WTC11 (cell line): ENCODE measurements at regions not wholly inside any gene's neighbourhood (a gene's known extent, or its start where the extent isn't known, plus 50 kb on each side); places are given as distances from the start of the nearest gene placed in this dataset.

Experiments
- ATAC-seq: fragments of 200-7000 bp; cut with Tn5 transposase; 2 replicates; pipeline ENCODE4 v1.10.0; 2021; ENCODE audit warnings: mild to moderate bottlenecking, moderate library complexity
- CTCF ChIA-PET: fragments of 300-600 bp; sonication (Branson Sonifier 250); formaldehyde crosslinking; loops from one replicate; lab custom pipeline; 2021; ENCODE audit warnings: antibody characterized with exemption; lab: Charles Lee
- POLR2A ChIA-PET: fragments of 350-600 bp; sonication (Branson Sonifier 250); formaldehyde crosslinking; loops from one replicate; lab custom pipeline; 2021; ENCODE audit warnings: antibody characterized with exemption; lab: Charles Lee
- DNase-seq: peaks from one replicate; pipeline ENCODE4 v3.0.0; 2021; ENCODE audit warnings: low spot score
- H3K27ac Mint-ChIP-seq: 2 replicates; pipeline ENCODE4 v1.8.0; 2021; ENCODE audit warnings: mixed read lengths
- H3K27me3 Mint-ChIP-seq: 2 replicates; pipeline ENCODE4 v1.8.0; 2021; ENCODE audit warnings: low read depth, mild to moderate bottlenecking, moderate library complexity, mixed read lengths
- H3K36me3 Mint-ChIP-seq: 2 replicates; pipeline ENCODE4 v1.8.0; 2021; ENCODE audit warnings: mixed read lengths
- H3K4me1 Mint-ChIP-seq: 2 replicates; pipeline ENCODE4 v1.8.0; 2022; ENCODE audit warnings: mixed read lengths
- H3K4me3 Mint-ChIP-seq: 2 replicates; pipeline ENCODE4 v1.8.0; 2021; ENCODE audit warnings: mild to moderate bottlenecking, moderate library complexity, mixed read lengths
- H3K9me3 Mint-ChIP-seq: 2 replicates; pipeline ENCODE4 v1.8.0; 2021; ENCODE audit warnings: mixed read lengths
- ELF4 ChIP-seq: sonication (generic); formaldehyde crosslinking; IDR thresholded peaks from 2 replicates; pipeline ENCODE4 v1.8.1; 2022; ENCODE audit warnings: low read depth, mild to moderate bottlenecking, moderate library complexity, missing genetic modification reagents
- ESRRA ChIP-seq: sonication (generic); formaldehyde crosslinking; IDR thresholded peaks from 2 replicates; pipeline ENCODE4 v1.8.1; 2022; ENCODE audit warnings: mild to moderate bottlenecking, missing genetic modification reagents, borderline replicate concordance
- GABPB1 ChIP-seq: sonication (generic); formaldehyde crosslinking; IDR thresholded peaks from 2 replicates; pipeline ENCODE4 v1.8.1; 2023; ENCODE audit warnings: mild to moderate bottlenecking, missing genetic modification reagents
- GRHL2 ChIP-seq: fragments of 250-450 bp; sonication (Bioruptor Pico); IDR thresholded peaks from 2 replicates; pipeline ENCODE4 v1.8.0; 2022; ENCODE audit warnings: mild to moderate bottlenecking, moderate library complexity; ENCODE audit not compliant: insufficient replicate concordance, severe bottlenecking
- GTF2I ChIP-seq: fragments of 250-450 bp; sonication (Bioruptor Pico); conservative IDR thresholded peaks from 2 replicates; pipeline ENCODE4 v1.4.0; 2021; ENCODE audit warnings: mild to moderate bottlenecking
- KAT7 ChIP-seq: sonication (generic); formaldehyde crosslinking; IDR thresholded peaks from 2 replicates; pipeline ENCODE4 v1.8.1; 2023; ENCODE audit warnings: missing genetic modification reagents, mild to moderate bottlenecking, borderline replicate concordance
- NFATC4 ChIP-seq: fragments of 250-450 bp; sonication (Bioruptor Pico); IDR thresholded peaks from 2 replicates; pipeline ENCODE4 v1.9.0; 2021; ENCODE audit warnings: mild to moderate bottlenecking
- NFYB ChIP-seq: sonication (generic); formaldehyde crosslinking; conservative IDR thresholded peaks from 2 replicates; pipeline ENCODE4 v1.8.0; 2022; ENCODE audit warnings: low read depth, missing genetic modification reagents
- NR1H2 ChIP-seq: sonication (generic); formaldehyde crosslinking; IDR thresholded peaks from 2 replicates; pipeline ENCODE4 v1.9.0; 2021; ENCODE audit warnings: mild to moderate bottlenecking, moderate library complexity, missing genetic modification reagents
- ZBTB21 ChIP-seq: sonication (generic); formaldehyde crosslinking; IDR thresholded peaks from 2 replicates; pipeline ENCODE4 v1.8.1; 2023; ENCODE audit warnings: mild to moderate bottlenecking, missing genetic modification reagents, borderline replicate concordance
- ZNF263 ChIP-seq: sonication (generic); formaldehyde crosslinking; IDR thresholded peaks from 2 replicates; pipeline ENCODE4 v1.8.1; 2022; ENCODE audit warnings: low read depth, mild to moderate bottlenecking, moderate library complexity, missing genetic modification reagents
- ZNF317 ChIP-seq: sonication (generic); formaldehyde crosslinking; IDR thresholded peaks from 2 replicates; pipeline ENCODE4 v1.8.1; 2023; ENCODE audit warnings: low read depth, mild to moderate bottlenecking, moderate library complexity, missing genetic modification reagents, borderline replicate concordance
- ZNF671 ChIP-seq: fragments of 250-450 bp; sonication (Bioruptor Pico); IDR thresholded peaks from 2 replicates; pipeline ENCODE4 v1.8.0; 2021; ENCODE audit warnings: mild to moderate bottlenecking
- TF ChIP-seq, protein P1 (sequence below): sonication (generic); formaldehyde crosslinking; IDR thresholded peaks from 2 replicates; pipeline ENCODE4 v1.8.1; 2022; ENCODE audit warnings: missing genetic modification reagents, borderline replicate concordance
- TF ChIP-seq, protein P2 (sequence below): sonication (generic); formaldehyde crosslinking; IDR thresholded peaks from 2 replicates; pipeline ENCODE4 v1.8.1; 2023; ENCODE audit warnings: mild to moderate bottlenecking, missing genetic modification reagents
- TF ChIP-seq, protein P3 (sequence below): sonication (generic); formaldehyde crosslinking; IDR thresholded peaks from 2 replicates; pipeline ENCODE4 v1.8.0; 2022; ENCODE audit warnings: mild to moderate bottlenecking, missing genetic modification reagents
- TF ChIP-seq, protein P4 (sequence below): sonication (generic); formaldehyde crosslinking; IDR thresholded peaks from 2 replicates; pipeline ENCODE4 v1.8.0; 2022; ENCODE audit warnings: mild to moderate bottlenecking, missing genetic modification reagents
- TF ChIP-seq, protein P5 (sequence below): sonication (generic); formaldehyde crosslinking; IDR thresholded peaks from 2 replicates; pipeline ENCODE4 v1.8.1; 2022; ENCODE audit warnings: low read depth, mild to moderate bottlenecking, moderate library complexity, missing genetic modification reagents, borderline replicate concordance
- TF ChIP-seq, protein P6 (sequence below): sonication (generic); formaldehyde crosslinking; IDR thresholded peaks from 2 replicates; pipeline ENCODE4 v1.8.1; 2023; ENCODE audit warnings: mild to moderate bottlenecking, missing genetic modification reagents, moderate library complexity

DNA sequence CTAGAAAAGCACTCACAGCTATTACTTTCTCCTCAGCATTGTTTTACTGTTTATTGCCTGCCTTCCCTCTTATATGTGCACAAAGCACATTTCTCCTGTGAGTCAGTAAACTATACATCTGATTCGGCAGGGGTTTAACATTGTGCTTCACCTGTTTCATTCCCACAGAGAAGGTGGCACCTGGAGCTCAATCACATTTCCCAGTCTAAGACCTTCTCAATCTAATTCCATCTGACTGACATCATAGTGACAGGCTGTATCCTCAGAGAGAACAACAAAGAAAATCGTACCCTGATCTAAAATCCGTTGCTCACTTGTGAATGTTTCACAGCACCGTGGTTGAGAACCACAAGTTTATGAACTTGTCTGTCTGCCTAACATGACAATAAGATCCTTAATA lies 92.4 kb upstream of the CAST start:
- ChIA-PET CTCF (no interaction called here), POLR2A (no interaction called here)
- ATAC-seq = no peak
- no peak for DNase-seq
- Mint-ChIP-seq H3K4me3 (no peak overlapping the region), H3K27me3 (peaks cover 3% of the 10 kb centered on the region; the same call in 1 of the 2 replicates), H3K4me1 (peaks cover 9% of the 10 kb centered on the region), H3K36me3 (no peaks in the 10 kb centered on the region), H3K27ac (no peak overlapping the region), H3K9me3 (no peaks in the 10 kb centered on the region)
- TF ChIP-seq ELF4 (CRISPR knock-in tag) = no peak
- TF ChIP-seq, protein P1, sequence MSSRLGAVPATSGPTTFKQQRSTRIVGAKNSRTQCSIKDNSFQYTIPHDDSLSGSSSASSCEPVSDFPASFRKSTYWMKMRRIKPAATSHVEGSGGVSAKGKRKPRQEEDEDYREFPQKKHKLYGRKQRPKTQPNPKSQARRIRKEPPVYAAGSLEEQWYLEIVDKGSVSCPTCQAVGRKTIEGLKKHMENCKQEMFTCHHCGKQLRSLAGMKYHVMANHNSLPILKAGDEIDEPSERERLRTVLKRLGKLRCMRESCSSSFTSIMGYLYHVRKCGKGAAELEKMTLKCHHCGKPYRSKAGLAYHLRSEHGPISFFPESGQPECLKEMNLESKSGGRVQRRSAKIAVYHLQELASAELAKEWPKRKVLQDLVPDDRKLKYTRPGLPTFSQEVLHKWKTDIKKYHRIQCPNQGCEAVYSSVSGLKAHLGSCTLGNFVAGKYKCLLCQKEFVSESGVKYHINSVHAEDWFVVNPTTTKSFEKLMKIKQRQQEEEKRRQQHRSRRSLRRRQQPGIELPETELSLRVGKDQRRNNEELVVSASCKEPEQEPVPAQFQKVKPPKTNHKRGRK (CRISPR knock-in tag) = no peak
- no peak for TF ChIP-seq ZNF317
- TF ChIP-seq ESRRA (CRISPR knock-in tag) = no peak
- no peak for TF ChIP-seq KAT7 (CRISPR knock-in tag)

DNA sequence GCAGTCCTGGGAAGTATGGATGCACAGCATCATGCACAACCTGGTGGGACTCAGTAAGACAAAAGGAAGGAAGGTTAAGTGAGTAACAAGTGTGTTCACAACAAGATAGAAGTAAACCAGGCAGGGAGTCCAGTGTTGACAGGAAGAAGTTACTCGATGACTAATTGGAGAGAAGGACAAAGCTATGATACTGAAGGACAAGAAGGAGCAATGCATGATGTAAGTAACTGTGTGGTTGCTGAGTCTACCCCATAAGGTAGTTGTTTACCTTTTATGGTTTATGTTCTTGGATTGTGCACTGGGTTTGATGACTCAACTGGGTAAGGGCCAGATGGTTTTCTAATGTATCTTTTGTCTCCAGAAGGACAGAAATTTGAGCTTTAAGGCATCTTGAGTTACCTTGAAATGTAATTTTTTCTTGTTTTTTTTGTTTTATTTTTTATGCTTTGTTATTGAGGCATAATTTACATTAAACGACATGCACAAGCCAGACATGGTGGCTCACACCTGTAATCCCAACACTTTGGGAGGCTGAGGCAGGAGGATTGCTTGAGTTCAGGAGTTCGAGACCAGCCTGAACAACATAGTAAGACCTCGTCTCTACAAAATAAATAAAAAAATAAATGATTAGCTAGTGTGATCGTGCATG lies 89.2 kb upstream of the CAST start:
- Mint-ChIP-seq H3K27me3 (peaks cover 3% of the 10 kb centered on the region; the same call in 1 of the 2 replicates), H3K4me1 (no peaks in the 10 kb centered on the region), H3K9me3 (no peaks in the 10 kb centered on the region), H3K27ac (no peak overlapping the region), H3K4me3 (no peak overlapping the region), H3K36me3 (no peaks in the 10 kb centered on the region)
- DNase-seq (no peak), ATAC-seq (no peak)
- ChIA-PET CTCF (no interaction called here), POLR2A (no interaction called here)
- TF ChIP-seq, protein P1 (CRISPR knock-in tag) = no peak
- TF ChIP-seq NFYB (CRISPR knock-in tag) (no peak), GRHL2 (CRISPR knock-in tag) (no peak), GABPB1 (CRISPR knock-in tag) (no peak), NR1H2 (CRISPR knock-in tag) (no peak), GTF2I (CRISPR knock-in tag) (no peak), ZBTB21 (CRISPR knock-in tag) (no peak), NFATC4 (CRISPR knock-in tag) (no peak), ZNF263 (CRISPR knock-in tag) (no peak), ZNF671 (CRISPR knock-in tag) (no peak), ESRRA (CRISPR knock-in tag) (no peak)
- TF ChIP-seq, protein P2, sequence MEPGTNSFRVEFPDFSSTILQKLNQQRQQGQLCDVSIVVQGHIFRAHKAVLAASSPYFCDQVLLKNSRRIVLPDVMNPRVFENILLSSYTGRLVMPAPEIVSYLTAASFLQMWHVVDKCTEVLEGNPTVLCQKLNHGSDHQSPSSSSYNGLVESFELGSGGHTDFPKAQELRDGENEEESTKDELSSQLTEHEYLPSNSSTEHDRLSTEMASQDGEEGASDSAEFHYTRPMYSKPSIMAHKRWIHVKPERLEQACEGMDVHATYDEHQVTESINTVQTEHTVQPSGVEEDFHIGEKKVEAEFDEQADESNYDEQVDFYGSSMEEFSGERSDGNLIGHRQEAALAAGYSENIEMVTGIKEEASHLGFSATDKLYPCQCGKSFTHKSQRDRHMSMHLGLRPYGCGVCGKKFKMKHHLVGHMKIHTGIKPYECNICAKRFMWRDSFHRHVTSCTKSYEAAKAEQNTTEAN (CRISPR knock-in tag) = no peak
- TF ChIP-seq, protein P3, sequence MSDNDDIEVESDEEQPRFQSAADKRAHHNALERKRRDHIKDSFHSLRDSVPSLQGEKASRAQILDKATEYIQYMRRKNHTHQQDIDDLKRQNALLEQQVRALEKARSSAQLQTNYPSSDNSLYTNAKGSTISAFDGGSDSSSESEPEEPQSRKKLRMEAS (CRISPR knock-in tag) = no peak
- TF ChIP-seq, protein P4, sequence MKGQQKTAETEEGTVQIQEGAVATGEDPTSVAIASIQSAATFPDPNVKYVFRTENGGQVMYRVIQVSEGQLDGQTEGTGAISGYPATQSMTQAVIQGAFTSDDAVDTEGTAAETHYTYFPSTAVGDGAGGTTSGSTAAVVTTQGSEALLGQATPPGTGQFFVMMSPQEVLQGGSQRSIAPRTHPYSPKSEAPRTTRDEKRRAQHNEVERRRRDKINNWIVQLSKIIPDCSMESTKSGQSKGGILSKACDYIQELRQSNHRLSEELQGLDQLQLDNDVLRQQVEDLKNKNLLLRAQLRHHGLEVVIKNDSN = no peak
- TF ChIP-seq, protein P5, sequence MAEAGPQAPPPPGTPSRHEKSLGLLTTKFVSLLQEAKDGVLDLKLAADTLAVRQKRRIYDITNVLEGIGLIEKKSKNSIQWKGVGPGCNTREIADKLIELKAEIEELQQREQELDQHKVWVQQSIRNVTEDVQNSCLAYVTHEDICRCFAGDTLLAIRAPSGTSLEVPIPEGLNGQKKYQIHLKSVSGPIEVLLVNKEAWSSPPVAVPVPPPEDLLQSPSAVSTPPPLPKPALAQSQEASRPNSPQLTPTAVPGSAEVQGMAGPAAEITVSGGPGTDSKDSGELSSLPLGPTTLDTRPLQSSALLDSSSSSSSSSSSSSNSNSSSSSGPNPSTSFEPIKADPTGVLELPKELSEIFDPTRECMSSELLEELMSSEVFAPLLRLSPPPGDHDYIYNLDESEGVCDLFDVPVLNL (CRISPR knock-in tag) = no peak
- TF ChIP-seq, protein P6, sequence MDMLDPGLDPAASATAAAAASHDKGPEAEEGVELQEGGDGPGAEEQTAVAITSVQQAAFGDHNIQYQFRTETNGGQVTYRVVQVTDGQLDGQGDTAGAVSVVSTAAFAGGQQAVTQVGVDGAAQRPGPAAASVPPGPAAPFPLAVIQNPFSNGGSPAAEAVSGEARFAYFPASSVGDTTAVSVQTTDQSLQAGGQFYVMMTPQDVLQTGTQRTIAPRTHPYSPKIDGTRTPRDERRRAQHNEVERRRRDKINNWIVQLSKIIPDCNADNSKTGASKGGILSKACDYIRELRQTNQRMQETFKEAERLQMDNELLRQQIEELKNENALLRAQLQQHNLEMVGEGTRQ (CRISPR knock-in tag) = no peak
